HCT116 (cell line): ENCODE measurements at regions not wholly inside any gene's neighbourhood (a gene's known extent, or its start where the extent isn't known, plus 50 kb on each side); places are given as distances from the start of the nearest gene placed in this dataset.

Experiments used
- ATAC-seq: fragments of 200-7000 bp; cut with Tn5 transposase; 2 replicates; pipeline ENCODE4 v1.9.1; 2020; ENCODE audit warnings: mild to moderate bottlenecking, moderate library complexity
- BruUV-seq: library from RNA; stranded (reverse); fragments of 400-500 nt; replicated peaks from 2 replicates; lab custom pipeline; 2021; lab: Mats Ljungman, UMichigan
- CTCF ChIA-PET: fragments of 300-600 bp; sonication (Branson Sonifier 250); formaldehyde crosslinking; loops from one replicate; lab custom pipeline; 2021; ENCODE audit warnings: antibody characterized with exemption; lab: Charles Lee
- POLR2A ChIA-PET: fragments of 300-600, 350-600 bp; sonication (Branson Sonifier 250); formaldehyde crosslinking; loops from one replicate; lab custom pipeline; 2021; ENCODE audit warnings: antibody characterized with exemption; lab: Charles Lee
- RAD21 ChIA-PET, 2 experiments: fragments of 300-600 bp; sonication (Branson Sonifier 250); formaldehyde crosslinking; loops; one replicate each; lab custom pipeline; 2023; ENCODE audit warnings: low total read pairs in 2 of 2; ENCODE audit not compliant: uncharacterized antibody in 2 of 2, unreplicated experiment in 2 of 2, low non-redundant PET in 1 of 2; lab: Charles Lee
- DNase-seq: peaks from one replicate; pipeline ENCODE4 v3.0.0-alpha.2; 2010; ENCODE audit warnings: low read depth, low spot score
- H2AFZ ChIP-seq: fragments of 200-600 bp; shearing (Covaris generic), sonication (generic); 2 replicates; pipeline ENCODE4 v1.6.1; 2017; ENCODE audit warnings: low read depth, mixed run types, mixed read lengths, antibody characterized with exemption, low read length; ENCODE audit not compliant: poor library complexity, severe bottlenecking
- H3K27ac ChIP-seq: 2 replicates; pipeline ENCODE4 v1.5.1; 2012; ENCODE audit warnings: low read depth, low read length
- H3K27me3 ChIP-seq: fragments of 200-600 bp; sonication (generic); 2 replicates; pipeline ENCODE4 v1.6.1; 2016; ENCODE audit warnings: mixed run types, low read length, mixed read lengths; ENCODE audit not compliant: insufficient read depth
- H3K36me3 ChIP-seq, 2 experiments: fragments of 200-500 bp in 1 of 2; fragments of 200-600 bp in 1 of 2; sonication (Bioruptor generic) in 1 of 2; sonication (generic) in 1 of 2; 2 replicates each; pipeline versions ENCODE4 v1.5.1 to v1.6.1; 2014 to 2016; ENCODE audit warnings: low read length in 2 of 2, inconsistent platforms in 1 of 2, mixed read lengths in 1 of 2, mixed run types in 1 of 2; ENCODE audit not compliant: insufficient read depth in 2 of 2, control insufficient read depth in 1 of 2
- H3K4me1 ChIP-seq, 2 experiments: fragments of 200-600 bp in 1 of 2; sonication (generic) in 1 of 2; 2 replicates each; pipeline versions ENCODE4 v1.5.1 to v1.6.1; 2012 to 2017; ENCODE audit warnings: low read length in 2 of 2, inconsistent platforms in 1 of 2, mild to moderate bottlenecking in 1 of 2, mixed read lengths in 1 of 2, mixed run types in 1 of 2, moderate library complexity in 1 of 2; ENCODE audit not compliant: insufficient read depth in 2 of 2, control insufficient read depth in 1 of 2
- H3K4me2 ChIP-seq: fragments of 200-600 bp; sonication (generic); 2 replicates; pipeline ENCODE4 v1.6.1; 2017; ENCODE audit warnings: mixed run types, low read length, mixed read lengths
- H3K4me3 ChIP-seq, 2 experiments: fragments of 200-600 bp in 1 of 2; sonication (generic) in 1 of 2; replicated peaks in 1 of 2; 2 replicates each; pipeline ENCODE4 v1.5.1; 2011 to 2016; ENCODE audit warnings: low read length in 2 of 2, control low read depth in 1 of 2, low read depth in 1 of 2, mild to moderate bottlenecking in 1 of 2, mixed read lengths in 1 of 2, mixed run types in 1 of 2
- H3K79me2 ChIP-seq: fragments of 200-600 bp; sonication (generic); 2 replicates; pipeline ENCODE4 v1.6.1; 2017; ENCODE audit warnings: mild to moderate bottlenecking, mixed run types, low read length, moderate library complexity, mixed read lengths; ENCODE audit not compliant: insufficient read depth
- H3K9ac ChIP-seq: fragments of 200-600 bp; sonication (generic); 2 replicates; pipeline ENCODE4 v1.6.1; 2016; ENCODE audit warnings: low read length, mixed read lengths
- H3K9me2 ChIP-seq: fragments of 200-600 bp; sonication (generic), shearing (Covaris generic); 2 replicates; pipeline ENCODE4 v1.6.1; 2017; ENCODE audit warnings: mixed run types, mild to moderate bottlenecking, moderate library complexity; ENCODE audit not compliant: insufficient read depth
- H3K9me3 ChIP-seq, 2 experiments: fragments of 200-500 bp in 1 of 2; fragments of 200-600 bp in 1 of 2; sonication (Bioruptor generic) in 1 of 2; sonication (generic) in 1 of 2; 2 replicates each; pipeline ENCODE4 v1.6.1; 2014 to 2017; ENCODE audit warnings: low read length in 2 of 2, mixed read lengths in 2 of 2, inconsistent platforms in 1 of 2, low read depth in 1 of 2, mild to moderate bottlenecking in 1 of 2, mixed run types in 1 of 2, moderate library complexity in 1 of 2; ENCODE audit not compliant: control insufficient read depth in 1 of 2, insufficient read depth in 1 of 2
- H4K20me1 ChIP-seq: fragments of 200-600 bp; sonication (generic), shearing (Covaris generic); 2 replicates; pipeline ENCODE4 v1.6.1; 2017; ENCODE audit warnings: mixed run types, mild to moderate bottlenecking, moderate library complexity; ENCODE audit not compliant: insufficient read depth
- CBX3 ChIP-seq: IDR thresholded peaks from 2 replicates; pipeline ENCODE4 v1.6.1; 2012; ENCODE audit warnings: low read depth
- CEBPB ChIP-seq: IDR thresholded peaks from 2 replicates; pipeline ENCODE4 v1.6.1; 2012; ENCODE audit warnings: low read depth
- EGR1 ChIP-seq: IDR thresholded peaks from 2 replicates; pipeline ENCODE4 v1.6.1; 2012; ENCODE audit warnings: low read depth
- ELF1 ChIP-seq: IDR thresholded peaks from 2 replicates; pipeline ENCODE4 v1.6.1; 2012; ENCODE audit warnings: low read depth, borderline replicate concordance
- EZH2 ChIP-seq: fragments of 200-600 bp; sonication (generic); IDR thresholded peaks from 2 replicates; pipeline ENCODE4 v1.6.1; 2017; ENCODE audit warnings: antibody characterized with exemption, mixed run types
- EZH2phosphoT487 ChIP-seq: fragments of 200-600 bp; IDR thresholded peaks from 2 replicates; pipeline ENCODE4 v1.6.1; 2018; ENCODE audit warnings: antibody characterized with exemption, borderline replicate concordance
- JUND ChIP-seq: IDR thresholded peaks from 2 replicates; pipeline ENCODE4 v1.6.1; 2012
- POLR2A ChIP-seq: IDR thresholded peaks from 2 replicates; pipeline ENCODE4 v1.7.0; 2011; ENCODE audit warnings: borderline replicate concordance; ENCODE audit not compliant: insufficient read depth, insufficient read length; ENCODE audit errors: extremely low read depth
- POLR2AphosphoS5 ChIP-seq: IDR thresholded peaks from 2 replicates; pipeline ENCODE4 v1.6.1; 2011; ENCODE audit warnings: mild to moderate bottlenecking, low read depth, low read length, moderate library complexity
- RAD21 ChIP-seq: IDR thresholded peaks from 2 replicates; pipeline ENCODE4 v1.6.1; 2012; ENCODE audit warnings: low read depth, mild to moderate bottlenecking
- SIN3A ChIP-seq: IDR thresholded peaks from 2 replicates; pipeline ENCODE4 v1.6.1; 2012; ENCODE audit warnings: low read depth
- SP1 ChIP-seq: IDR thresholded peaks from 2 replicates; pipeline ENCODE4 v1.6.1; 2012; ENCODE audit warnings: low read depth
- SRF ChIP-seq: IDR thresholded peaks from 2 replicates; pipeline ENCODE4 v1.6.1; 2012; ENCODE audit warnings: low read depth
- YY1 ChIP-seq: IDR thresholded peaks from 2 replicates; pipeline ENCODE4 v1.6.1; 2011; ENCODE audit warnings: low read length, low read depth, moderate library complexity, mild to moderate bottlenecking; ENCODE audit not compliant: insufficient replicate concordance; ENCODE audit errors: extremely low read depth
- ZFX ChIP-seq: fragments of 450-650 bp; IDR thresholded peaks from 2 replicates; pipeline ENCODE4 v1.6.1; 2017
- intact Hi-C: fragments of 100-400 bp; cut with micrococcal nuclease; formaldehyde crosslinking; loops from 2 replicates; pipeline ENCODE4 v1.10.0; 2022
- TF ChIP-seq, protein P1 (sequence below): IDR thresholded peaks from 2 replicates; pipeline ENCODE4 v1.6.1; 2011; ENCODE audit warnings: mild to moderate bottlenecking, low read length, moderate library complexity; ENCODE audit not compliant: insufficient replicate concordance; ENCODE audit errors: extremely low read depth
- TF ChIP-seq, protein P2 (sequence below): IDR thresholded peaks from 2 replicates; pipeline ENCODE4 v1.6.1; 2012
- TF ChIP-seq, protein P3 (sequence below): IDR thresholded peaks from 2 replicates; pipeline ENCODE4 v1.6.1; 2012
- TF ChIP-seq, protein P4 (sequence below), 3 experiments: fragments of 200-600 bp in 1 of 3; sonication (generic) in 1 of 3; IDR thresholded peaks in 2 of 3; conservative IDR thresholded peaks in 1 of 3; 2 replicates each; pipeline ENCODE4 v1.5.1; 2012 to 2017; ENCODE audit warnings: low read depth in 2 of 3, low read length in 2 of 3, antibody characterized with exemption in 1 of 3, borderline replicate concordance in 1 of 3, control low read depth in 1 of 3, mild to moderate bottlenecking in 1 of 3, mixed read lengths in 1 of 3, mixed run types in 1 of 3, moderate library complexity in 1 of 3; ENCODE audit not compliant: insufficient read depth in 1 of 3
- TF ChIP-seq, protein P5 (sequence below): IDR thresholded peaks from 2 replicates; pipeline ENCODE4 v1.6.1; 2012; ENCODE audit warnings: low read depth

DNA sequence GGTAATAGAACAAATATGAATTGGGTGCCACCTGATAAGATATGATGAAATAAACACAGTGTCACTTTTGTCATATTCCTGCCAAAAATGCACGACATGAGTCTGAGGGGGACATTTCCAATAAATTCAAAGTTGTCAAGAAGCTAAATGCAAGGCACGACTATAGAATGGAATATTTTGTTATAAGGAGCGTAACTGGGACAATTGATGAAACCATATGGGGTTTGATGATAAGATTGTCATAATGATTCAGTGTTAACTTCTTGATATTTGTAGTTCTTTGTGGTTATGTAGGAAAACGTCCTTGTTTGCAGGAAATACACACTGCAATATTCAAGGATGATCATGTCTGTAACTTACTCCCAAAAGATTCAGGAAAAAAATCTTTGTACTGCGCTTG, 163.3 kb downstream of the MEX3B start:
- ChIA-PET POLR2A (no interaction called here), CTCF (no interaction called here), RAD21 (no interaction called here)
- 0 out of 2 replicates have a peak, but pooled peaks cover 7% of the 10 kb centered on the region for H3K27me3 ChIP-seq
- ATAC-seq (no peak), DNase-seq (no peak)
- H4K20me1 ChIP-seq: no peaks in the 10 kb centered on the region
- H3K4me1 ChIP-seq: no peaks in the 10 kb centered on the region
- no peaks in the 10 kb centered on the region for H3K9me2 ChIP-seq
- no peak overlapping the region for H2AFZ ChIP-seq
- no peak overlapping the region for H3K4me3 ChIP-seq
- no peaks in the 10 kb centered on the region for H3K9me3 ChIP-seq
- intact Hi-C loops: no loop called here
- H3K79me2 ChIP-seq: no peaks in the 10 kb centered on the region
- BruUV-seq: no TSS peak
- no peak overlapping the region for H3K9ac ChIP-seq
- TF ChIP-seq EZH2 (no peak), ELF1 (no peak), EZH2phosphoT487 (no peak), SRF (no peak), YY1 (no peak), CEBPB (no peak), CBX3 (no peak), POLR2AphosphoS5 (no peak), RAD21 (no peak), JUND (no peak), ZFX (no peak), SP1 (no peak), EGR1 (no peak), SIN3A (no peak), POLR2A (no peak)
- TF ChIP-seq, protein P1, sequence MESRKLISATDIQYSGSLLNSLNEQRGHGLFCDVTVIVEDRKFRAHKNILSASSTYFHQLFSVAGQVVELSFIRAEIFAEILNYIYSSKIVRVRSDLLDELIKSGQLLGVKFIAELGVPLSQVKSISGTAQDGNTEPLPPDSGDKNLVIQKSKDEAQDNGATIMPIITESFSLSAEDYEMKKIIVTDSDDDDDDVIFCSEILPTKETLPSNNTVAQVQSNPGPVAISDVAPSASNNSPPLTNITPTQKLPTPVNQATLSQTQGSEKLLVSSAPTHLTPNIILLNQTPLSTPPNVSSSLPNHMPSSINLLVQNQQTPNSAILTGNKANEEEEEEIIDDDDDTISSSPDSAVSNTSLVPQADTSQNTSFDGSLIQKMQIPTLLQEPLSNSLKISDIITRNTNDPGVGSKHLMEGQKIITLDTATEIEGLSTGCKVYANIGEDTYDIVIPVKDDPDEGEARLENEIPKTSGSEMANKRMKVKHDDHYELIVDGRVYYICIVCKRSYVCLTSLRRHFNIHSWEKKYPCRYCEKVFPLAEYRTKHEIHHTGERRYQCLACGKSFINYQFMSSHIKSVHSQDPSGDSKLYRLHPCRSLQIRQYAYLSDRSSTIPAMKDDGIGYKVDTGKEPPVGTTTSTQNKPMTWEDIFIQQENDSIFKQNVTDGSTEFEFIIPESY: no peak
- TF ChIP-seq, protein P2, sequence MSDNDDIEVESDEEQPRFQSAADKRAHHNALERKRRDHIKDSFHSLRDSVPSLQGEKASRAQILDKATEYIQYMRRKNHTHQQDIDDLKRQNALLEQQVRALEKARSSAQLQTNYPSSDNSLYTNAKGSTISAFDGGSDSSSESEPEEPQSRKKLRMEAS: no peak
- TF ChIP-seq, protein P3, sequence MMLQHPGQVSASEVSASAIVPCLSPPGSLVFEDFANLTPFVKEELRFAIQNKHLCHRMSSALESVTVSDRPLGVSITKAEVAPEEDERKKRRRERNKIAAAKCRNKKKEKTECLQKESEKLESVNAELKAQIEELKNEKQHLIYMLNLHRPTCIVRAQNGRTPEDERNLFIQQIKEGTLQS: no peak
- TF ChIP-seq, protein P4, sequence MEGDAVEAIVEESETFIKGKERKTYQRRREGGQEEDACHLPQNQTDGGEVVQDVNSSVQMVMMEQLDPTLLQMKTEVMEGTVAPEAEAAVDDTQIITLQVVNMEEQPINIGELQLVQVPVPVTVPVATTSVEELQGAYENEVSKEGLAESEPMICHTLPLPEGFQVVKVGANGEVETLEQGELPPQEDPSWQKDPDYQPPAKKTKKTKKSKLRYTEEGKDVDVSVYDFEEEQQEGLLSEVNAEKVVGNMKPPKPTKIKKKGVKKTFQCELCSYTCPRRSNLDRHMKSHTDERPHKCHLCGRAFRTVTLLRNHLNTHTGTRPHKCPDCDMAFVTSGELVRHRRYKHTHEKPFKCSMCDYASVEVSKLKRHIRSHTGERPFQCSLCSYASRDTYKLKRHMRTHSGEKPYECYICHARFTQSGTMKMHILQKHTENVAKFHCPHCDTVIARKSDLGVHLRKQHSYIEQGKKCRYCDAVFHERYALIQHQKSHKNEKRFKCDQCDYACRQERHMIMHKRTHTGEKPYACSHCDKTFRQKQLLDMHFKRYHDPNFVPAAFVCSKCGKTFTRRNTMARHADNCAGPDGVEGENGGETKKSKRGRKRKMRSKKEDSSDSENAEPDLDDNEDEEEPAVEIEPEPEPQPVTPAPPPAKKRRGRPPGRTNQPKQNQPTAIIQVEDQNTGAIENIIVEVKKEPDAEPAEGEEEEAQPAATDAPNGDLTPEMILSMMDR (IDR thresholded peaks at IDR 0.05 in 2 of 3, conservative IDR thresholded peaks at IDR 0.05 in 1 of 3; ENCODE audit: borderline replicate concordance in 1 of 3, insufficient read depth in 1 of 3, low read depth in 2 of 3, low read length in 2 of 3): no peak
- TF ChIP-seq, protein P5, sequence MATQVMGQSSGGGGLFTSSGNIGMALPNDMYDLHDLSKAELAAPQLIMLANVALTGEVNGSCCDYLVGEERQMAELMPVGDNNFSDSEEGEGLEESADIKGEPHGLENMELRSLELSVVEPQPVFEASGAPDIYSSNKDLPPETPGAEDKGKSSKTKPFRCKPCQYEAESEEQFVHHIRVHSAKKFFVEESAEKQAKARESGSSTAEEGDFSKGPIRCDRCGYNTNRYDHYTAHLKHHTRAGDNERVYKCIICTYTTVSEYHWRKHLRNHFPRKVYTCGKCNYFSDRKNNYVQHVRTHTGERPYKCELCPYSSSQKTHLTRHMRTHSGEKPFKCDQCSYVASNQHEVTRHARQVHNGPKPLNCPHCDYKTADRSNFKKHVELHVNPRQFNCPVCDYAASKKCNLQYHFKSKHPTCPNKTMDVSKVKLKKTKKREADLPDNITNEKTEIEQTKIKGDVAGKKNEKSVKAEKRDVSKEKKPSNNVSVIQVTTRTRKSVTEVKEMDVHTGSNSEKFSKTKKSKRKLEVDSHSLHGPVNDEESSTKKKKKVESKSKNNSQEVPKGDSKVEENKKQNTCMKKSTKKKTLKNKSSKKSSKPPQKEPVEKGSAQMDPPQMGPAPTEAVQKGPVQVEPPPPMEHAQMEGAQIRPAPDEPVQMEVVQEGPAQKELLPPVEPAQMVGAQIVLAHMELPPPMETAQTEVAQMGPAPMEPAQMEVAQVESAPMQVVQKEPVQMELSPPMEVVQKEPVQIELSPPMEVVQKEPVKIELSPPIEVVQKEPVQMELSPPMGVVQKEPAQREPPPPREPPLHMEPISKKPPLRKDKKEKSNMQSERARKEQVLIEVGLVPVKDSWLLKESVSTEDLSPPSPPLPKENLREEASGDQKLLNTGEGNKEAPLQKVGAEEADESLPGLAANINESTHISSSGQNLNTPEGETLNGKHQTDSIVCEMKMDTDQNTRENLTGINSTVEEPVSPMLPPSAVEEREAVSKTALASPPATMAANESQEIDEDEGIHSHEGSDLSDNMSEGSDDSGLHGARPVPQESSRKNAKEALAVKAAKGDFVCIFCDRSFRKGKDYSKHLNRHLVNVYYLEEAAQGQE: no peak
- no peak overlapping the region for H3K4me2 ChIP-seq
- H3K36me3 ChIP-seq: no peaks in the 10 kb centered on the region
- H3K27ac ChIP-seq: no peak overlapping the region
